H9 (cell line): ENCODE measurements at regions not wholly inside any gene's neighbourhood (a gene's known extent, or its start where the extent isn't known, plus 50 kb on each side); places are given as distances from the start of the nearest gene placed in this dataset.

Experiments
- DNase-seq: peaks from one replicate; pipeline ENCODE4 v3.0.0-alpha.2; 2017
- H2AFZ ChIP-seq: one replicate; pipeline ENCODE4 v1.6.1; 2013; ENCODE audit warnings: mild to moderate bottlenecking, low read length, control low read depth, moderate library complexity
- H2AK5ac ChIP-seq: 2 replicates; pipeline ENCODE4 v1.6.1; 2013; ENCODE audit warnings: low read length, control low read depth, mixed read lengths; ENCODE audit not compliant: insufficient read length
- H2BK120ac ChIP-seq: one replicate; pipeline ENCODE4 v1.6.1; 2013; ENCODE audit warnings: low read depth, mild to moderate bottlenecking, low read length, control low read depth, inconsistent platforms; ENCODE audit not compliant: poor library complexity, severe bottlenecking
- H2BK12ac ChIP-seq: 2 replicates; pipeline ENCODE4 v1.6.1; 2013; ENCODE audit warnings: low read length, control low read depth, mixed read lengths, low read depth; ENCODE audit not compliant: insufficient read length
- H2BK15ac ChIP-seq: 2 replicates; pipeline ENCODE4 v1.6.1; 2013; ENCODE audit warnings: low read depth, low read length, control low read depth
- H2BK20ac ChIP-seq: one replicate; pipeline ENCODE4 v1.6.1; 2013; ENCODE audit warnings: low read depth, mild to moderate bottlenecking, low read length, control low read depth, inconsistent platforms; ENCODE audit not compliant: poor library complexity, severe bottlenecking
- H2BK5ac ChIP-seq: 2 replicates; pipeline ENCODE4 v1.6.1; 2013; ENCODE audit warnings: low read length, control low read depth, mixed read lengths; ENCODE audit not compliant: insufficient read length
- H3K14ac ChIP-seq: 2 replicates; pipeline ENCODE4 v1.6.1; 2013; ENCODE audit warnings: low read length, control low read depth; ENCODE audit not compliant: insufficient read depth
- H3K18ac ChIP-seq: 2 replicates; pipeline ENCODE4 v1.6.1; 2013; ENCODE audit warnings: low read depth, mild to moderate bottlenecking, mixed read lengths, low read length, control low read depth; ENCODE audit not compliant: insufficient read length
- H3K23ac ChIP-seq: 2 replicates; pipeline ENCODE4 v1.6.1; 2013; ENCODE audit warnings: low read length, control low read depth, mixed read lengths, low read depth; ENCODE audit not compliant: insufficient read length
- H3K23me2 ChIP-seq: 2 replicates; pipeline ENCODE4 v1.6.1; 2013; ENCODE audit warnings: low read depth, mild to moderate bottlenecking, mixed read lengths, low read length, control low read depth; ENCODE audit not compliant: insufficient read length, poor library complexity, severe bottlenecking
- H3K27ac ChIP-seq: 2 replicates; pipeline ENCODE4 v1.5.1; 2013; ENCODE audit warnings: low read length, control low read depth, mixed read lengths, low read depth; ENCODE audit not compliant: insufficient read length
- H3K27me3 ChIP-seq: 2 replicates; pipeline ENCODE4 v1.6.1; 2013; ENCODE audit warnings: low read length, control low read depth, inconsistent platforms; ENCODE audit not compliant: insufficient read depth
- H3K4ac ChIP-seq: 2 replicates; pipeline ENCODE4 v1.6.1; 2013; ENCODE audit warnings: low read depth, mild to moderate bottlenecking, control low read depth, inconsistent platforms, low read length, moderate library complexity
- H3K4me1 ChIP-seq: 2 replicates; pipeline ENCODE4 v1.6.1; 2013; ENCODE audit warnings: low read length, control low read depth, inconsistent platforms; ENCODE audit not compliant: insufficient read depth
- H3K4me2 ChIP-seq: 2 replicates; pipeline ENCODE4 v1.6.1; 2013; ENCODE audit warnings: low read length, control low read depth, mixed read lengths; ENCODE audit not compliant: insufficient read length, insufficient read depth
- H3K56ac ChIP-seq: 2 replicates; pipeline ENCODE4 v1.6.1; 2013; ENCODE audit warnings: low read depth, mild to moderate bottlenecking, mixed read lengths, low read length, control low read depth; ENCODE audit not compliant: insufficient read length
- H3K79me1 ChIP-seq: 2 replicates; pipeline ENCODE4 v1.6.1; 2013; ENCODE audit warnings: low read depth, mild to moderate bottlenecking, moderate library complexity, low read length, control low read depth, inconsistent platforms; ENCODE audit not compliant: insufficient read depth, poor library complexity, severe bottlenecking
- H3K79me2 ChIP-seq: 2 replicates; pipeline ENCODE4 v1.6.1; 2013; ENCODE audit warnings: low read length, control low read depth, inconsistent platforms; ENCODE audit not compliant: insufficient read depth
- H3K9ac ChIP-seq: 2 replicates; pipeline ENCODE4 v1.6.1; 2013; ENCODE audit warnings: low read length, control low read depth, mixed read lengths; ENCODE audit not compliant: insufficient read length; ENCODE audit errors: extremely low read depth
- H3K9me3 ChIP-seq: one replicate; pipeline ENCODE4 v1.6.1; 2013; ENCODE audit warnings: low read depth, low read length, inconsistent platforms; ENCODE audit not compliant: control insufficient read depth
- H3T11ph ChIP-seq: one replicate; pipeline ENCODE4 v1.6.1; 2013; ENCODE audit warnings: mild to moderate bottlenecking, low read length, control low read depth, inconsistent platforms
- H4K20me1 ChIP-seq: one replicate; pipeline ENCODE4 v1.6.1; 2013; ENCODE audit not compliant: control insufficient read depth, insufficient read length, insufficient read depth
- H4K5ac ChIP-seq: 2 replicates; pipeline ENCODE4 v1.6.1; 2013; ENCODE audit warnings: low read depth, mild to moderate bottlenecking, mixed read lengths, low read length, control low read depth; ENCODE audit not compliant: insufficient read length
- H4K8ac ChIP-seq: replicated peaks from 2 replicates; pipeline ENCODE4 v1.6.1; 2013; ENCODE audit warnings: low read length, control low read depth, mixed read lengths, low read depth; ENCODE audit not compliant: insufficient read length
- H4K91ac ChIP-seq: 2 replicates; pipeline ENCODE4 v1.6.1; 2013; ENCODE audit warnings: low read depth, mild to moderate bottlenecking, moderate library complexity, mixed read lengths, low read length, control low read depth; ENCODE audit not compliant: insufficient read length
- H3K27ac Mint-ChIP-seq, 3 experiments: 2 replicates in 2 of 3; 3 replicates in 1 of 3; pipeline ENCODE4 v1.8.0; 2020 to 2021; ENCODE audit warnings: mixed read lengths in 3 of 3, mild to moderate bottlenecking in 1 of 3, moderate library complexity in 1 of 3
- H3K27me3 Mint-ChIP-seq: 2 replicates; pipeline ENCODE4 v1.8.0; 2021; ENCODE audit warnings: low read depth, mild to moderate bottlenecking, moderate library complexity, mixed read lengths
- H3K36me3 Mint-ChIP-seq, 3 experiments: 2 replicates in 2 of 3; 3 replicates in 1 of 3; pipeline ENCODE4 v1.8.0; 2020 to 2021; ENCODE audit warnings: low read depth in 3 of 3, mixed read lengths in 3 of 3; ENCODE audit not compliant: insufficient read depth in 1 of 3
- H3K4me1 Mint-ChIP-seq, 2 experiments: 2 replicates each; pipeline ENCODE4 v1.8.0; 2020; ENCODE audit warnings: mixed read lengths in 2 of 2
- H3K4me3 Mint-ChIP-seq, 2 experiments: 2 replicates in 1 of 2; 3 replicates in 1 of 2; pipeline ENCODE4 v1.8.0; 2020 to 2021; ENCODE audit warnings: mild to moderate bottlenecking in 2 of 2, mixed read lengths in 2 of 2, moderate library complexity in 1 of 2
- H3K9me3 Mint-ChIP-seq, 2 experiments: 2 replicates in 1 of 2; 3 replicates in 1 of 2; pipeline ENCODE4 v1.8.0; 2020; ENCODE audit warnings: mild to moderate bottlenecking in 2 of 2, mixed read lengths in 2 of 2, moderate library complexity in 1 of 2
- CTCF ChIP-seq: fragments of 200-600 bp; sonication (generic); conservative IDR thresholded peaks from 3 replicates; pipeline ENCODE4 v1.8.0; 2021; ENCODE audit warnings: antibody characterized with exemption, mild to moderate bottlenecking
- WGBS: extraction: QIAGEN DNeasy Blood & Tissue Kit; methylation state at CpG from one replicate; pipeline ENCODE4 v1.1.7; 2013; ENCODE audit warnings: missing lambda C conversion rate, low lambda C conversion rate, mixed read lengths; ENCODE audit not compliant: insufficient read length; ENCODE audit errors: extremely low coverage; 5-methylcytosine and 5-hydroxymethylcytosine counted together

- Histone ChIP-seq H3K9ac (no peak overlapping the region), H2BK5ac (no peak overlapping the region), H4K8ac (no peak overlapping the region), H4K5ac (no peak overlapping the region), H2BK20ac (no peak overlapping the region), H3K9me3 (no peaks in the 10 kb centered on the region), H3K79me2 (no peaks in the 10 kb centered on the region), H3K23ac (no peak overlapping the region), H3K4ac (no peak overlapping the region), H4K91ac (no peak overlapping the region), H3K79me1 (no peaks in the 10 kb centered on the region), H4K20me1 (no peaks in the 10 kb centered on the region), H3K23me2 (no peaks in the 10 kb centered on the region), H2AK5ac (no peak overlapping the region), H3T11ph (no peak overlapping the region), H3K4me1 (no peaks in the 10 kb centered on the region), H3K4me2 (no peak overlapping the region), H2BK120ac (no peak overlapping the region), H3K56ac (no peak overlapping the region), H2BK15ac (no peak overlapping the region), H3K27ac (no peak overlapping the region), H2BK12ac (no peak overlapping the region), H3K14ac (no peak overlapping the region), H3K18ac (no peak overlapping the region), H2AFZ (no peak overlapping the region), H3K27me3 (no peaks in the 10 kb centered on the region)
- Mint-ChIP-seq H3K4me1 (no peaks in the 10 kb centered on the region), H3K4me3 (no peak overlapping the region), H3K9me3 (peaks cover 4 to 6% of the 10 kb centered on the region in 2 experiments; a peak in 3 of 5 replicates), H3K27me3 (no peaks in the 10 kb centered on the region), H3K27ac (no peak overlapping the region), H3K36me3 (no peaks in the 10 kb centered on the region)
- no peak for DNase-seq
- WGBS = no CpG with 5 or more reads among the region's 3 CpGs
- TF ChIP-seq CTCF = no peak
These were observed 232.6 kb upstream of the GPC6 start for GRCh38 chr13:92994056-92994455.
